Liver (tissue), 3 donors: ENCODE measurements at regions not wholly inside any gene's neighbourhood (a gene's known extent, or its start where the extent isn't known, plus 50 kb on each side); places are given as distances from the start of the nearest gene placed in this dataset.

Source experiments
- RAD21 ChIP-seq, 2 donors: IDR thresholded peaks; 2 replicates each; pipeline ENCODE4 v1.6.1; 2016; ENCODE audit warnings: antibody characterized with exemption in 2 of 2, mild to moderate bottlenecking in 2 of 2
- TF ChIP-seq, protein P1 (sequence below): fragments of 150-350 bp; IDR thresholded peaks from 2 replicates; pipeline ENCODE4 v1.5.1; 2017; ENCODE audit warnings: improper control_type of control experiment, low read depth, low read length; ENCODE audit not compliant: missing input control
- TF ChIP-seq, protein P2 (sequence below): IDR thresholded peaks from 2 replicates; pipeline ENCODE4 v1.6.1; 2016; ENCODE audit warnings: antibody characterized with exemption
- TF ChIP-seq, protein P3 (sequence below): IDR thresholded peaks from 2 replicates; pipeline ENCODE4 v1.6.1; 2016; ENCODE audit warnings: antibody characterized with exemption, mild to moderate bottlenecking
- donor health status: healthy.
- donor health status: healthy.

DNA sequence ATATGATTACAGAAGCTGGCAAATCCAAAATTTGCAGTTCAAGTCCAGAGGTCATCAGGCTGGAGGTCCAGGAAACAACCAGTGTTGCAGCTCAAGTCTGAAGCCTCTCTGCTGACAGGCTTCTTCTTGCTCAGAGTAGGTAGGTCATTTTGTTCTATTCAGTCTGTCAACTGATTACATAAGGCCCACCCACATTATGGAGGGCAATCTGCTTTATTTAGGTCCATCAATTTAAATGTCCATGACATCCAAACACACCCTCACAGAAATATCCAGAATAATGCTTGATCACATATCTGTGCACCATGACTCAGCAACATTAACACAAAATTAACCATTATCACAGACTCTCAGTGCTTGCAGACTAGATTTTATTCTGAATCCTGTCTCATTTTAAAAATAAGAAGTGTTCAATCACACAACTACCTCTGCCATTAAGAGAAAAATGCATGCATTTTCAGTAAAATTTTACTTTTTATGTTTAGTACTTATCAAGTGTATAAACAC is 759.2 kb upstream of the ADGRB3 start:
- TF ChIP-seq, protein P1, sequence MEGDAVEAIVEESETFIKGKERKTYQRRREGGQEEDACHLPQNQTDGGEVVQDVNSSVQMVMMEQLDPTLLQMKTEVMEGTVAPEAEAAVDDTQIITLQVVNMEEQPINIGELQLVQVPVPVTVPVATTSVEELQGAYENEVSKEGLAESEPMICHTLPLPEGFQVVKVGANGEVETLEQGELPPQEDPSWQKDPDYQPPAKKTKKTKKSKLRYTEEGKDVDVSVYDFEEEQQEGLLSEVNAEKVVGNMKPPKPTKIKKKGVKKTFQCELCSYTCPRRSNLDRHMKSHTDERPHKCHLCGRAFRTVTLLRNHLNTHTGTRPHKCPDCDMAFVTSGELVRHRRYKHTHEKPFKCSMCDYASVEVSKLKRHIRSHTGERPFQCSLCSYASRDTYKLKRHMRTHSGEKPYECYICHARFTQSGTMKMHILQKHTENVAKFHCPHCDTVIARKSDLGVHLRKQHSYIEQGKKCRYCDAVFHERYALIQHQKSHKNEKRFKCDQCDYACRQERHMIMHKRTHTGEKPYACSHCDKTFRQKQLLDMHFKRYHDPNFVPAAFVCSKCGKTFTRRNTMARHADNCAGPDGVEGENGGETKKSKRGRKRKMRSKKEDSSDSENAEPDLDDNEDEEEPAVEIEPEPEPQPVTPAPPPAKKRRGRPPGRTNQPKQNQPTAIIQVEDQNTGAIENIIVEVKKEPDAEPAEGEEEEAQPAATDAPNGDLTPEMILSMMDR, result no peak
- TF ChIP-seq, protein P2, sequence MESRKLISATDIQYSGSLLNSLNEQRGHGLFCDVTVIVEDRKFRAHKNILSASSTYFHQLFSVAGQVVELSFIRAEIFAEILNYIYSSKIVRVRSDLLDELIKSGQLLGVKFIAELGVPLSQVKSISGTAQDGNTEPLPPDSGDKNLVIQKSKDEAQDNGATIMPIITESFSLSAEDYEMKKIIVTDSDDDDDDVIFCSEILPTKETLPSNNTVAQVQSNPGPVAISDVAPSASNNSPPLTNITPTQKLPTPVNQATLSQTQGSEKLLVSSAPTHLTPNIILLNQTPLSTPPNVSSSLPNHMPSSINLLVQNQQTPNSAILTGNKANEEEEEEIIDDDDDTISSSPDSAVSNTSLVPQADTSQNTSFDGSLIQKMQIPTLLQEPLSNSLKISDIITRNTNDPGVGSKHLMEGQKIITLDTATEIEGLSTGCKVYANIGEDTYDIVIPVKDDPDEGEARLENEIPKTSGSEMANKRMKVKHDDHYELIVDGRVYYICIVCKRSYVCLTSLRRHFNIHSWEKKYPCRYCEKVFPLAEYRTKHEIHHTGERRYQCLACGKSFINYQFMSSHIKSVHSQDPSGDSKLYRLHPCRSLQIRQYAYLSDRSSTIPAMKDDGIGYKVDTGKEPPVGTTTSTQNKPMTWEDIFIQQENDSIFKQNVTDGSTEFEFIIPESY, result no peak
- TF ChIP-seq RAD21 (IDR thresholded peaks at IDR 0.05), result no peak
- TF ChIP-seq, protein P3, sequence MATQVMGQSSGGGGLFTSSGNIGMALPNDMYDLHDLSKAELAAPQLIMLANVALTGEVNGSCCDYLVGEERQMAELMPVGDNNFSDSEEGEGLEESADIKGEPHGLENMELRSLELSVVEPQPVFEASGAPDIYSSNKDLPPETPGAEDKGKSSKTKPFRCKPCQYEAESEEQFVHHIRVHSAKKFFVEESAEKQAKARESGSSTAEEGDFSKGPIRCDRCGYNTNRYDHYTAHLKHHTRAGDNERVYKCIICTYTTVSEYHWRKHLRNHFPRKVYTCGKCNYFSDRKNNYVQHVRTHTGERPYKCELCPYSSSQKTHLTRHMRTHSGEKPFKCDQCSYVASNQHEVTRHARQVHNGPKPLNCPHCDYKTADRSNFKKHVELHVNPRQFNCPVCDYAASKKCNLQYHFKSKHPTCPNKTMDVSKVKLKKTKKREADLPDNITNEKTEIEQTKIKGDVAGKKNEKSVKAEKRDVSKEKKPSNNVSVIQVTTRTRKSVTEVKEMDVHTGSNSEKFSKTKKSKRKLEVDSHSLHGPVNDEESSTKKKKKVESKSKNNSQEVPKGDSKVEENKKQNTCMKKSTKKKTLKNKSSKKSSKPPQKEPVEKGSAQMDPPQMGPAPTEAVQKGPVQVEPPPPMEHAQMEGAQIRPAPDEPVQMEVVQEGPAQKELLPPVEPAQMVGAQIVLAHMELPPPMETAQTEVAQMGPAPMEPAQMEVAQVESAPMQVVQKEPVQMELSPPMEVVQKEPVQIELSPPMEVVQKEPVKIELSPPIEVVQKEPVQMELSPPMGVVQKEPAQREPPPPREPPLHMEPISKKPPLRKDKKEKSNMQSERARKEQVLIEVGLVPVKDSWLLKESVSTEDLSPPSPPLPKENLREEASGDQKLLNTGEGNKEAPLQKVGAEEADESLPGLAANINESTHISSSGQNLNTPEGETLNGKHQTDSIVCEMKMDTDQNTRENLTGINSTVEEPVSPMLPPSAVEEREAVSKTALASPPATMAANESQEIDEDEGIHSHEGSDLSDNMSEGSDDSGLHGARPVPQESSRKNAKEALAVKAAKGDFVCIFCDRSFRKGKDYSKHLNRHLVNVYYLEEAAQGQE, result no peak
